IPS DF 4.7 (cell line): ENCODE measurements at regions not wholly inside any gene's neighbourhood (a gene's known extent, or its start where the extent isn't known, plus 50 kb on each side); places are given as distances from the start of the nearest gene placed in this dataset.

ENCODE experiments used
- DNase-seq: peaks from one replicate; pipeline ENCODE4 v3.0.0-alpha.2; 2013; ENCODE audit warnings: low spot score; ENCODE audit errors: extremely low read depth

GRCh38 chr9:13054389-13054788 lies 225.1 kb downstream of the MPDZ start:
- no peak for DNase-seq
